ENCODE measurements at regions not wholly inside any gene's neighbourhood (a gene's known extent, or its start where the extent isn't known, plus 50 kb on each side); places are given as distances from the start of the nearest gene placed in this dataset.

DNA sequence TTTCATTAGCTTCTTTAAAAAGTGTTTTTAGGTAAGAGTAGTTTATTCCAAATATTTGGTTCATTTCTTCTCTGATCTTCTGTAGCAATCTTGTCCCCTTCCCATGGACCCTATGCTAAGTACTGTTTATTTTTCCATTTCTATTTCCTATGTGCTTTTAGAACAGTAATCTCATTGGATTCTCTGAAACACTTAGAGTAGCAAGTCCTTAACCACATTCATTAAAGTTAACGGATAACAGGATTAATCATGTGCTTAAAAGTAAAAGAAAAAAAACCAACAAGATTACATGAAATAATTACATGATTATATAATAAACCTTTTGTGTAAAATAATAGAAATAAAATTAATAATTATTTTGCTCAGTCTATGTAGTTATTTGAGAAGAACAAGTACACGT is 929.7 kb downstream of the C4orf33 start:
- 94% methylated on average over 2 of the region's 2 CpGs for WGBS

DNA sequence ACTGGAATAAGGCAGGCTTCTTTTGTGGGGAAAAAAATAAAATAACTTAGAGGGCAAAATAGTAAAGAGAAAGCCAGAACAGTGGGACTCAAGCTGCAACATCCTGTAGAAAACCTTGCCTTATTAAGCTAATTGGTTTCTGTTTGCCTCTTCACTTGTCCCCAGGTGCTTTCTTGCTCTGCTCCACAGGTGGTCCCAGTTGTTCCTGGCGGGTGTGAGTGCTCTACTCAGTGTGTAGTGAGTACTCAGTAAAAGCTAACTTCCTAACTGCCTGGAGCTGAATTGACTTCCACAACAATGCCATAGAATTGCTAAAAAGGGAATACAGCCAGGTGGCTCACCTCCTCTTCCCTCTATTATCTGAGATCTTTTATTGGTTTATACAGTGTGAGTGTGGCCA is 930.2 kb downstream of the C4orf33 start:
- Histone ChIP-seq H3K9me3 (ENCODE audit: control insufficient read depth in 4 of 4, low read length in 3 of 4) (no peaks in the 10 kb centered on the region), H3K27me3 (ENCODE audit: control insufficient read depth in 4 of 4, insufficient read depth in 4 of 4, low read length in 3 of 4) (no peaks in the 10 kb centered on the region), H3K27ac (ENCODE audit: low read depth in 1 of 2, low read length in 2 of 2) (no peak overlapping the region), H3K4me3 (ENCODE audit: low read depth in 1 of 3, low read length in 3 of 3) (no peak overlapping the region), H3K36me3 (ENCODE audit: control insufficient read depth in 4 of 4, insufficient read depth in 3 of 4, low read depth in 1 of 4, low read length in 3 of 4) (no peaks in the 10 kb centered on the region), H3K4me1 (ENCODE audit: control insufficient read depth in 4 of 4, insufficient read depth in 4 of 4, low read length in 3 of 4) (no peaks in the 10 kb centered on the region), H3K9ac (ENCODE audit: low read depth in 1 of 2, low read length in 2 of 2) (no peak overlapping the region)
- 79% methylated on average over 1 of the region's 1 CpG for WGBS
- TF ChIP-seq SP1 (IDR thresholded peaks at IDR 0.05) (no peak), EGR1 (IDR thresholded peaks at IDR 0.05; ENCODE audit: low read depth in 2 of 2) (no peak), YY1 (IDR thresholded peaks at IDR 0.05) (no peak), NR2F2 (IDR thresholded peaks at IDR 0.05) (no peak), RXRA (IDR thresholded peaks at IDR 0.05) (no peak), JUND (IDR thresholded peaks at IDR 0.05) (no peak), FOXA1 (IDR thresholded peaks at IDR 0.05) (no peak), TAF1 (conservative IDR thresholded peaks at IDR 0.05) (no peak), HNF4A (conservative IDR thresholded peaks at IDR 0.05) (no peak), FOXA2 (IDR thresholded peaks at IDR 0.05) (no peak), RAD21 (IDR thresholded peaks at IDR 0.05) (no peak), GABPA (IDR thresholded peaks at IDR 0.05 in 1 of 2, conservative IDR thresholded peaks at IDR 0.05 in 1 of 2) (no peak), HNF4G (IDR thresholded peaks at IDR 0.05) (no peak)
- TF ChIP-seq, protein P1, sequence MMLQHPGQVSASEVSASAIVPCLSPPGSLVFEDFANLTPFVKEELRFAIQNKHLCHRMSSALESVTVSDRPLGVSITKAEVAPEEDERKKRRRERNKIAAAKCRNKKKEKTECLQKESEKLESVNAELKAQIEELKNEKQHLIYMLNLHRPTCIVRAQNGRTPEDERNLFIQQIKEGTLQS (IDR thresholded peaks at IDR 0.05): no peak
- TF ChIP-seq, protein P2, sequence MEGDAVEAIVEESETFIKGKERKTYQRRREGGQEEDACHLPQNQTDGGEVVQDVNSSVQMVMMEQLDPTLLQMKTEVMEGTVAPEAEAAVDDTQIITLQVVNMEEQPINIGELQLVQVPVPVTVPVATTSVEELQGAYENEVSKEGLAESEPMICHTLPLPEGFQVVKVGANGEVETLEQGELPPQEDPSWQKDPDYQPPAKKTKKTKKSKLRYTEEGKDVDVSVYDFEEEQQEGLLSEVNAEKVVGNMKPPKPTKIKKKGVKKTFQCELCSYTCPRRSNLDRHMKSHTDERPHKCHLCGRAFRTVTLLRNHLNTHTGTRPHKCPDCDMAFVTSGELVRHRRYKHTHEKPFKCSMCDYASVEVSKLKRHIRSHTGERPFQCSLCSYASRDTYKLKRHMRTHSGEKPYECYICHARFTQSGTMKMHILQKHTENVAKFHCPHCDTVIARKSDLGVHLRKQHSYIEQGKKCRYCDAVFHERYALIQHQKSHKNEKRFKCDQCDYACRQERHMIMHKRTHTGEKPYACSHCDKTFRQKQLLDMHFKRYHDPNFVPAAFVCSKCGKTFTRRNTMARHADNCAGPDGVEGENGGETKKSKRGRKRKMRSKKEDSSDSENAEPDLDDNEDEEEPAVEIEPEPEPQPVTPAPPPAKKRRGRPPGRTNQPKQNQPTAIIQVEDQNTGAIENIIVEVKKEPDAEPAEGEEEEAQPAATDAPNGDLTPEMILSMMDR (IDR thresholded peaks at IDR 0.05; ENCODE audit: low read depth, low read length, missing input control): no peak
- TF ChIP-seq, protein P3, sequence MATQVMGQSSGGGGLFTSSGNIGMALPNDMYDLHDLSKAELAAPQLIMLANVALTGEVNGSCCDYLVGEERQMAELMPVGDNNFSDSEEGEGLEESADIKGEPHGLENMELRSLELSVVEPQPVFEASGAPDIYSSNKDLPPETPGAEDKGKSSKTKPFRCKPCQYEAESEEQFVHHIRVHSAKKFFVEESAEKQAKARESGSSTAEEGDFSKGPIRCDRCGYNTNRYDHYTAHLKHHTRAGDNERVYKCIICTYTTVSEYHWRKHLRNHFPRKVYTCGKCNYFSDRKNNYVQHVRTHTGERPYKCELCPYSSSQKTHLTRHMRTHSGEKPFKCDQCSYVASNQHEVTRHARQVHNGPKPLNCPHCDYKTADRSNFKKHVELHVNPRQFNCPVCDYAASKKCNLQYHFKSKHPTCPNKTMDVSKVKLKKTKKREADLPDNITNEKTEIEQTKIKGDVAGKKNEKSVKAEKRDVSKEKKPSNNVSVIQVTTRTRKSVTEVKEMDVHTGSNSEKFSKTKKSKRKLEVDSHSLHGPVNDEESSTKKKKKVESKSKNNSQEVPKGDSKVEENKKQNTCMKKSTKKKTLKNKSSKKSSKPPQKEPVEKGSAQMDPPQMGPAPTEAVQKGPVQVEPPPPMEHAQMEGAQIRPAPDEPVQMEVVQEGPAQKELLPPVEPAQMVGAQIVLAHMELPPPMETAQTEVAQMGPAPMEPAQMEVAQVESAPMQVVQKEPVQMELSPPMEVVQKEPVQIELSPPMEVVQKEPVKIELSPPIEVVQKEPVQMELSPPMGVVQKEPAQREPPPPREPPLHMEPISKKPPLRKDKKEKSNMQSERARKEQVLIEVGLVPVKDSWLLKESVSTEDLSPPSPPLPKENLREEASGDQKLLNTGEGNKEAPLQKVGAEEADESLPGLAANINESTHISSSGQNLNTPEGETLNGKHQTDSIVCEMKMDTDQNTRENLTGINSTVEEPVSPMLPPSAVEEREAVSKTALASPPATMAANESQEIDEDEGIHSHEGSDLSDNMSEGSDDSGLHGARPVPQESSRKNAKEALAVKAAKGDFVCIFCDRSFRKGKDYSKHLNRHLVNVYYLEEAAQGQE (IDR thresholded peaks at IDR 0.05): no peak
- TF ChIP-seq, protein P4, sequence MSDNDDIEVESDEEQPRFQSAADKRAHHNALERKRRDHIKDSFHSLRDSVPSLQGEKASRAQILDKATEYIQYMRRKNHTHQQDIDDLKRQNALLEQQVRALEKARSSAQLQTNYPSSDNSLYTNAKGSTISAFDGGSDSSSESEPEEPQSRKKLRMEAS (IDR thresholded peaks at IDR 0.05): no peak
- TF ChIP-seq, protein P5, sequence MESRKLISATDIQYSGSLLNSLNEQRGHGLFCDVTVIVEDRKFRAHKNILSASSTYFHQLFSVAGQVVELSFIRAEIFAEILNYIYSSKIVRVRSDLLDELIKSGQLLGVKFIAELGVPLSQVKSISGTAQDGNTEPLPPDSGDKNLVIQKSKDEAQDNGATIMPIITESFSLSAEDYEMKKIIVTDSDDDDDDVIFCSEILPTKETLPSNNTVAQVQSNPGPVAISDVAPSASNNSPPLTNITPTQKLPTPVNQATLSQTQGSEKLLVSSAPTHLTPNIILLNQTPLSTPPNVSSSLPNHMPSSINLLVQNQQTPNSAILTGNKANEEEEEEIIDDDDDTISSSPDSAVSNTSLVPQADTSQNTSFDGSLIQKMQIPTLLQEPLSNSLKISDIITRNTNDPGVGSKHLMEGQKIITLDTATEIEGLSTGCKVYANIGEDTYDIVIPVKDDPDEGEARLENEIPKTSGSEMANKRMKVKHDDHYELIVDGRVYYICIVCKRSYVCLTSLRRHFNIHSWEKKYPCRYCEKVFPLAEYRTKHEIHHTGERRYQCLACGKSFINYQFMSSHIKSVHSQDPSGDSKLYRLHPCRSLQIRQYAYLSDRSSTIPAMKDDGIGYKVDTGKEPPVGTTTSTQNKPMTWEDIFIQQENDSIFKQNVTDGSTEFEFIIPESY (IDR thresholded peaks at IDR 0.05): no peak
- no peak for DNase-seq (ENCODE audit: low spot score)

More for the DNA sequence above, 929.7 kb downstream of the C4orf33 start:
- Histone ChIP-seq H3K27ac (ENCODE audit: low read depth in 1 of 2, low read length in 2 of 2) (no peak overlapping the region), H3K9ac (ENCODE audit: low read depth in 1 of 2, low read length in 2 of 2) (no peak overlapping the region), H3K4me3 (ENCODE audit: low read depth in 1 of 3, low read length in 3 of 3) (no peak overlapping the region), H3K27me3 (ENCODE audit: control insufficient read depth in 4 of 4, insufficient read depth in 4 of 4, low read length in 3 of 4) (no peaks in the 10 kb centered on the region), H3K4me1 (ENCODE audit: control insufficient read depth in 4 of 4, insufficient read depth in 4 of 4, low read length in 3 of 4) (no peaks in the 10 kb centered on the region), H3K9me3 (ENCODE audit: control insufficient read depth in 4 of 4, low read length in 3 of 4) (no peaks in the 10 kb centered on the region), H3K36me3 (ENCODE audit: control insufficient read depth in 4 of 4, insufficient read depth in 3 of 4, low read depth in 1 of 4, low read length in 3 of 4) (no peaks in the 10 kb centered on the region)
- no peak for DNase-seq (ENCODE audit: low spot score)
- no peak for TF ChIP-seq YY1 (IDR thresholded peaks at IDR 0.05)
- TF ChIP-seq, protein P1 (IDR thresholded peaks at IDR 0.05): no peak
- no peak for TF ChIP-seq SP1 (IDR thresholded peaks at IDR 0.05)
- no peak for TF ChIP-seq EGR1 (IDR thresholded peaks at IDR 0.05; ENCODE audit: low read depth in 2 of 2)
